A673 (cell line): ENCODE measurements at regions not wholly inside any gene's neighbourhood (a gene's known extent, or its start where the extent isn't known, plus 50 kb on each side); places are given as distances from the start of the nearest gene placed in this dataset.

Experiments used
- BruUV-seq: library from RNA; stranded (reverse); fragments of 400-500 nt; replicated peaks from 2 replicates; lab custom pipeline; 2021; lab: Mats Ljungman, UMichigan
- CTCF ChIA-PET: fragments of 300-600 bp; sonication (Branson Sonifier 250); formaldehyde crosslinking; loops from one replicate; lab custom pipeline; 2022; ENCODE audit warnings: antibody characterized with exemption; lab: Charles Lee
- POLR2A ChIA-PET: fragments of 300-600 bp; sonication (Branson Sonifier 250); formaldehyde crosslinking; loops from one replicate; lab custom pipeline; 2022; ENCODE audit warnings: antibody characterized with exemption; ENCODE audit not compliant: low non-redundant PET; lab: Charles Lee
- DNase-seq: peaks from one replicate; pipeline ENCODE4 v3.0.0-alpha.2; 2015; ENCODE audit warnings: low spot score
- H3K27ac ChIP-seq: fragments of 200-600 bp; sonication (generic); 2 replicates; pipeline ENCODE4 v1.5.1; 2016; ENCODE audit warnings: mixed run types, low read depth, mild to moderate bottlenecking, mixed read lengths, antibody characterized with exemption, low read length; ENCODE audit not compliant: poor library complexity, severe bottlenecking
- H3K27me3 ChIP-seq: fragments of 200-600 bp; sonication (generic); replicated peaks from 2 replicates; pipeline ENCODE4 v1.6.1; 2017; ENCODE audit warnings: mixed run types, low read depth, mild to moderate bottlenecking, mixed read lengths, antibody characterized with exemption, low read length; ENCODE audit not compliant: insufficient read depth, poor library complexity
- H3K36me3 ChIP-seq: fragments of 200-600 bp; sonication (generic); 2 replicates; pipeline ENCODE4 v1.6.1; 2016; ENCODE audit warnings: mixed run types, mild to moderate bottlenecking, mixed read lengths, antibody characterized with exemption, low read length; ENCODE audit not compliant: insufficient read depth, poor library complexity, severe bottlenecking
- H3K4me1 ChIP-seq: fragments of 200-600 bp; sonication (generic); 2 replicates; pipeline ENCODE4 v1.6.1; 2017; ENCODE audit warnings: mixed run types, mild to moderate bottlenecking, mixed read lengths, antibody characterized with exemption, low read length; ENCODE audit not compliant: insufficient read depth, poor library complexity, severe bottlenecking
- H3K4me3 ChIP-seq: fragments of 200-600 bp; sonication (generic); 2 replicates; pipeline ENCODE4 v1.5.1; 2016; ENCODE audit warnings: low read depth, mixed run types, mild to moderate bottlenecking, mixed read lengths, low read length; ENCODE audit not compliant: poor library complexity, severe bottlenecking
- H3K9me3 ChIP-seq: fragments of 200-600 bp; sonication (generic); 2 replicates; pipeline ENCODE4 v1.6.1; 2016; ENCODE audit warnings: mixed run types, low read depth, mild to moderate bottlenecking, mixed read lengths, antibody characterized with exemption, low read length; ENCODE audit not compliant: poor library complexity, severe bottlenecking
- CTCF ChIP-seq: fragments of 300-800, 200-600 bp; sonication (generic); conservative IDR thresholded peaks from 2 replicates; pipeline ENCODE4 v1.5.1; 2017; ENCODE audit warnings: low read depth, mild to moderate bottlenecking, antibody characterized with exemption, low read length, moderate library complexity, mixed read lengths
- EZH2 ChIP-seq: fragments of 200-600 bp; sonication (generic); IDR thresholded peaks from 2 replicates; pipeline ENCODE4 v1.6.1; 2017; ENCODE audit warnings: borderline replicate concordance, low read depth, mild to moderate bottlenecking, mixed read lengths, antibody characterized with exemption, low read length; ENCODE audit not compliant: poor library complexity, severe bottlenecking
- intact Hi-C: fragments of 100-400 bp; cut with micrococcal nuclease; formaldehyde crosslinking; loops from one replicate; pipeline ENCODE4 v1.10.0; 2022; ENCODE audit not compliant: unreplicated experiment

GRCh38 chr12:86513226-86513625 lies 257.0 kb upstream of the MGAT4C start:
- peaks cover 21% of the 10 kb centered on the region for H3K4me1 ChIP-seq
- POLR2A ChIA-PET: no interaction called here

GRCh38 chr12:86496595-86496994 lies 240.4 kb upstream of the MGAT4C start:
- H3K27ac ChIP-seq: no peak overlapping the region
- BruUV-seq: no TSS peak
- intact Hi-C loops: no loop called here
- CTCF ChIA-PET: no interaction called here
- POLR2A ChIA-PET: no interaction called here
- TF ChIP-seq CTCF: no peak
- no peaks in the 10 kb centered on the region for H3K36me3 ChIP-seq
- no peak overlapping the region for H3K4me3 ChIP-seq
- H3K27me3 ChIP-seq: no peaks in the 10 kb centered on the region
- peak; percentile 6 for DNase-seq
- H3K4me1 ChIP-seq: no peaks in the 10 kb centered on the region
- no peaks in the 10 kb centered on the region for H3K9me3 ChIP-seq

More at GRCh38 chr12:86513226-86513625, 257.0 kb upstream of the MGAT4C start:
- no TSS peak for BruUV-seq
- intact Hi-C loops: no loop called here
- CTCF ChIA-PET: interaction anchor here (0.7 kb wide), 1 partner anchor 430 kb away, joined by 5 read pairs; no protein-coding TSS in a partner anchor
- DNase-seq: no peak
- Histone ChIP-seq H3K27ac (peak overlapping the region; percentile 71), H3K4me3 (no peak overlapping the region), H3K9me3 (no peaks in the 10 kb centered on the region), H3K27me3 (no peaks in the 10 kb centered on the region), H3K36me3 (no peaks in the 10 kb centered on the region)
- no peak for TF ChIP-seq CTCF
- TF ChIP-seq EZH2: no peak

GRCh38 chr12:86484473-86484872 lies 228.3 kb upstream of the MGAT4C start:
- no peaks in the 10 kb centered on the region for H3K27me3 ChIP-seq
- no peak for DNase-seq
- H3K4me1 ChIP-seq: no peaks in the 10 kb centered on the region
- no TSS peak for BruUV-seq
- H3K9me3 ChIP-seq: no peaks in the 10 kb centered on the region
- H3K27ac ChIP-seq: no peak overlapping the region
- no peak overlapping the region for H3K4me3 ChIP-seq
- TF ChIP-seq CTCF (no peak), EZH2 (no peak)
- intact Hi-C loops: no loop called here
- ChIA-PET CTCF (no interaction called here), POLR2A (no interaction called here)
- no peaks in the 10 kb centered on the region for H3K36me3 ChIP-seq
